Skin of body (tissue), 1 donor: ENCODE measurements at regions not wholly inside any gene's neighbourhood (a gene's known extent, or its start where the extent isn't known, plus 50 kb on each side); places are given as distances from the start of the nearest gene placed in this dataset.

Experiments
- DNase-seq: peaks from one replicate; lab custom pipeline; 2025; lab: John Stamatoyannopoulos, UW

DNA sequence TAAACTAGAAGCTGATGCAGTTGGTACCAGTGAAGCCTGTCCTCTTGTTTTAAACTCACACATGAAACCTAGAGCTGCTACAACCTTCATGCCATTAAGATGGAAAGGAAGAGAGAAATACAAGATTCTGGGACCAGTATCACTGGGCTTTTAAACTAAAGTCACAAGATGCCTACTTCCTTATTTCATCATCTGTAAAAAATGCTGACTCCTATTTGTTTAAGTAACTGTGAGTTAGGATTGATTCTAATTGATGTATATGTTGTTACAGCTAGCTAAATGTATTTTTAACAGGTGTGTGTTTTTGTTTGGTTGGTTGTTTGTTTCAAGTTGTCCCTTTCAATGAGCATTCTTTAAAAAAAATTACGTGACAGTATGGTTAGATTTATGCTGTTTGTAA, 833.3 kb upstream of the PRMT6 start:
- no peak for DNase-seq

DNA sequence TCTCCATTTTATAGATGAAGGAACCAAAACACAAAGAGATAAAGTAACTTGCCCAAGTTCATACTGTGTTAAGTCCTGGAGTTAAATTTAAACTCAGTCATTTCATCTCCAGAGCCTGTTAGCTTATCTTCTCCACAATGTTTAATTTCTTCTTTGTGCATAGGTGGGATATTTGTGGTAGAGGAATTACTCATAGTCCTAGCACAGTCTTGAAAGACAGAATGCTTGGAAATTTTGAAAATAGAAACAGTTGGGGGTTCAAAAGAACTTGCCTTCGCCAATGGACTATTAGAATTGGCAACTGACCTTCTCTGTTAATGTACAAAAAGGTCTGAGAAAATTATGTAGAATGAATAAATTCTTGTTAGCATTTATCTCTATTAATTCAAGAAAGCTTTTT, 832.0 kb upstream of the PRMT6 start:
- no peak for DNase-seq

DNA sequence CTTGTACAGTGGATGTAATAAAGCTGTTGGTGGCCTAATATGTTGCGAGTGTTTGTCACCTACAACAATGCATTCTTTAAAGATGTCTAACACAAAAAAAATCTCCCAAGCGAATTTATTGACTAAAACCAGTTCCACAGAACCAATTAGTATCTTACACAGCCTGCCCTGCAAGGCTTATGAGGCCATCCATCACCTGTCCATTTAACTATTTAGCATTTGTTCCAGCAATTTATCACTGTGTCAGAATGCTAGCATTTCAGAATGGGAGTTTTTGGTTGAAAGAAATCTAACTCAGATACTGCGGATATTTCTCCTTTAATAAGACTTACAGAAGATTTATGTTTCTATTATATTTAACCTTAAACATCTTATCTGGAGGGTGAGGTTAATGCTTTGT, 831.1 kb upstream of the PRMT6 start:
- DNase-seq = no peak

DNA sequence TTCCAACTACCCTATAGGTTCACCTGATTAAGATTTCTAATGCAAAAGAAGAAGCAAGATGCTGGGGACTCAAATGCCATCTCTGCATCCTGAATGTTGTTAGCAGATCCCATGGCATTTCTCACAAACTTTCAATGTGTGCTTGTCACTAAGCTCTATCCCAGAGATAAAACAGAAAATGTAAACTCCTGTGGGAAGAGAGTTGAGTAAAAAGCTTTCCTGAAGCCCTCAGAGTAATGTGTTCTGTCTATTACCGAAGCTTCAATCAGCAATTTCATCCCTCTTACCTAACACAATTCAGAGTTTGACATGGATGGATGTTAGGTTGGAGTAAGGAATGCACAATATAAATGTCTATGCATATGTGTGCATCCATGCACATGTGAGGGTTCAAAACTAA, 829.9 kb upstream of the PRMT6 start:
- no peak for DNase-seq

DNA sequence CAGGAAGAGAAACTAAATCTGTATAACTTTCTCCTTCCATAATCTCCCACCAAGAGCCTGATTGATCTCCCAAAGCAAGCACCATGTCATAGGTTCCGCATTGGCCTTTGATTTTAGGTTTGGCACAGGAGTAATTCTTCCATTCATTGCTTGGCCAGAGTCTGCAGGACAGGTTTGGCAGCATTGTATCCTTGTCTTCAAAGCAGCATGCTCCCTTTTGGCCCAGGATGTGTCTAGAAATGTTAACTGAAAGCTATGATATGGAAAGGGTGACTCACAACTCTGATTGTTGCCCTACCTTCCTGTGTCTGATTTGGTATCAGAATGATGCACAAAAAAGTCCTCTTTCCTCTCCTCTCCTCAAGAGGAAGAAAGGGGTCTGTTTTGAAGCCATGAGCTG, 824.3 kb upstream of the PRMT6 start:
- no peak for DNase-seq

DNA sequence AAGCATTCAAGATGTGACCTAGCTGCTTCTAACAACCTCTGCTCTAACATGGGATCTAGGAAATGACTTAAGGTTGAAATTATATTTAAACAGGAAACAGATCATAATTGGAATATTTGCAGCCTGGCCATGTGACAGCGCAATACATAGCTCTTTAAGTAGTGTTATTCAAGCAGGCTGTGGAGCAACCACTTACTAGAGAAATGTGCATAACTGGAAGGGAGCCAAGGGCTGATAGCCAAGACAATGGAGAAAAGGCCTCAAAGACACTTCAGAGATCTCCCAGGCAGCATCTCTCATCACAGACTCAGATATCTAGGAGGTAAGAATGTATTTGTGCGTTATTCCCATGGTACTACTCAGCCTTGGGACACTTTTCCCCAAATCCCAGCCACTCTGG, 823.0 kb upstream of the PRMT6 start:
- no peak for DNase-seq

DNA sequence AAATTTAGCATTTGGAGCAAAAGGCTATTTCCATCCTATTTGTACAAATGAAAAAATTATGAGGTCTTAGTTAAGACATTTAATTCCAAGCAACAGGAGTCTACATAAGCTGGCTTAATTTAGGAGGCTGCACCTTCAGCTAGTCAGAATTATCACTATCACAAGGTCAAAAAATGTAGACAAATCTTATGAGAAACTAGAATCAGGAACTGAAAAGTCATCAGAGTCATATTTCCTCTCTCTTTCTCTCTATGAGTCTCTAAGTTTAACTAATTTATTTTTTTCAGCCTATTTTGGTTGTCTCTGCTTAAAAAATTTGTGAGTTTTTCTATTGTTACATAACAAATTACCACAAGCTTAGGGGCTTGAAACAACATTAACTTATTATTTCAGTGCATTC, 807.1 kb upstream of the PRMT6 start:
- no peak for DNase-seq

DNA sequence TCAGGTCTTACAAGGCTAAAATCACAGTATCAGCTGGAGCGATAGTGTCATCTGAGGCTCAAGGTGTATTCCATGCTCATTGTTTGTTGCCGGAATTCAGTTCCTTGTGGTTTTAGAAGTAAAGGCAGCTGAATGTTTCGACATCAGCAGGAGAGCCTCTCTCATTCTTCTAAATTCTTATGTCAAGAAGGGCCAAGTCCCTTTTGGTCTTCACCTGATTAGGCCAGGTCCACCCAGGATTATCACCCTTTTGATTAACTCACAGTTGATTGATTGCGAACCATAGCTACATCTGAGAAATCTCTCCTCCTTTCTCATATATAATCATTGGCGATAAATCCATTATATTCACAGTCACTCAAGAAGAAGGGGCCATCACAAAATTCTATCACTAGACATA, 806.7 kb upstream of the PRMT6 start:
- DNase-seq = no peak

DNA sequence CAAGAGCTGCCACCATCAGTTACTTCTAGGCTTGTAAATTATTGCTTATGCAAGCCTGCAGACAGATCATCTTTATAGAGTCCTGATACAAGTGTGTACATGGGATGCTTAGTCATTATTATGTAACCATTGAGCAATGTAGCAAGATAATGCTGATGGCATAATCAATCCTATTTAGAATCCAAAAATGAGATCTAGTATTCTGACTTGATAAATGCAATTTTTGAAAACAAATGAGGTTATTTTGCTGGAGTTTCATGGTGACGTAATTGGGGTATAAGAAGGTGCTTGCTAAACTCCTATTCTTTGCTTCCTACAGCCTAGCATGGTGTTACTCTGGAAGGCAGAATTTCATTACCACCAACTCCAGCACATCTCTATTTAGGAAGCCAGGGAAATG, 801.7 kb upstream of the PRMT6 start:
- DNase-seq = no peak

DNA sequence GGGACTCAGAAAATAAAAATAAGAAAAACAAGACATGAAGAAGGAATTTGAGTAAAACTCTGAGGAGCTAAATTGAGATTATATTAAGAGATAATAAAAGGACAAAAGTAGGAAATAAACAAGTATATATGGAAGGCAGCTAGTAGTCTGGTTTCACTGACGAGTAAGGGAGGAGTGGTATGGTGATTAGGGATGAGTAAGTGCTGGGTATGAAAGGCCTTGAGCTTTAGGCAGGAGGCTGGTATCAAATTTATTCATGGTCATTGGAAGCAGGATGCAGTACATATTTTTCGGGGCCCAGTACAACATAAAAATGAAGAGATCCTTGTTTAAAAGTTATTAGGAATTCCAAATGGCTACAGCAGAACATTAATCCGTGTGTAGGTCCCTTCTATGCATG, 789.7 kb upstream of the PRMT6 start:
- no peak for DNase-seq

DNA sequence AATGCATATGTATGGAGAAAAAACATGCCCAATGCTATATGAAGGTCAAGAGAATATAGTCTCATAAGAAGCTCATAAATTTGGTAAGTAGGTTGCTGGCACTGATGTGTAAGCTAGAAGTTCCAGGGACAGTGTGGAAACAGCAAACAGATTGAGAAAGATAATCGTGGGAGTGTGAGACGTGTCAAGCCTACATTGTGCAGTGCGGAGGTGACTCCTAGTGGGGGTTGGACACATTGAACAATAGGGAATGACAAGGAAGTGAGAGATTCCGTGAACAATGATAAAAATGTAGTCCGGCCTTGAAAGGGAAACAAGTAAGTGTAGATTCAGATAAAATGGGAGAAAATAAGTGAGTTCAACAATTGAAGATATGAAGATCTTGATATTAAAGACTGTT, 788.4 kb upstream of the PRMT6 start:
- peak; percentile 2 for DNase-seq

DNA sequence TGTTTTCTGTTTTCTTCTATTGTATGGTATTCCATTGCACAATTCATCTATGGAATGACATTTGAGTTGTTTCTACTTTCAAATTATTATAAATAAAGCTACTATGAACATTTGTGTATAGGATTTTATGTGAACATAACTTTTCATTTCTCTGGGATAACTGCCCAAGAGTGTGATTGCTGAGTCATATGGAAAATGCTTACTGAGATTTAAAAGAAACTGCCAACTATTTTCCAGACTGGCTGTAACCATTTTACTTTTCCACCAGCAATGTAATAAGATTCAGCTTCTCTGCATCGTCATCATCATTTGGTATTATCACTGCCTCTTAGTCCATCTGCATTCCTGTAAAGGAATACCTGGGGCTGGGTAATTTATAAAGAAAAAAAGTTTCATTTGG, 779.6 kb upstream of the PRMT6 start:
- no peak for DNase-seq

DNA sequence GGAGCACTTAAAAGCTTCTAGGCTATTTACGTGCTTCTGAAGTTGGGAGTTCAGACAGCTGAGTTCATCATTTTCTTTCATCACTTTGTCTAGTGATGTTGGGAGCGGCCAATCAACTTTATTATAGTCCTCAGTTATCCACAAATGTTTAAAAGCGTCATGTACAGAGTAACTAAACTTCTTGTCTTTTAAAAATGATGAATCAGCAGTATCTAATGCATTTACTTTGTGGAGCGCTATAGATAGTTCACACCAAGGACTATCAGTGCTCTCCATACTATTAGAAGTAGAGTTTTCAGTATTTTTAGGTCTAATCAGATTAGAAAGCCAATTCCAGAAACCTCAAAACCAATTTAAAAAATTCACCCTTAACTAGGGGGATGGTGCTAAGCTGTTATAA, 778.7 kb upstream of the PRMT6 start:
- DNase-seq = no peak

DNA sequence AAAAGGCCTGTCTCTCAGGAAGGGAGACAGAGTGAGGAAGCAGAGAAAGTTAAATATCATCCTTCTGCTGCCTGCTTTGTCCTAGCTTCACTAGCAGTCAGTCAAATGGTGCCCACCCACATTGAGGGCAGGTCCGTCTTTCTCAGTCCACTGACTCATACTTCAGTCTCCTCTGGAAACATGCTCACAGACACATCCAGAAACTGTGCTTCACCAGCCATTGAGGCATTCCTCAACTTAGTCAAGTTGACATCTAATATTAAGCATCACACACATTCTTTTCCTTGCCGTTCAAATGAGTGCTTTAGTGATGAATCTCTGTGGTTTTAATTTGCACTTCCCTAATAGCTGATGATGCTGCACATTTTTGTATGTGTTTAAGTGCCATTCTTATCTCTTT, 777.8 kb upstream of the PRMT6 start:
- DNase-seq = no peak

DNA sequence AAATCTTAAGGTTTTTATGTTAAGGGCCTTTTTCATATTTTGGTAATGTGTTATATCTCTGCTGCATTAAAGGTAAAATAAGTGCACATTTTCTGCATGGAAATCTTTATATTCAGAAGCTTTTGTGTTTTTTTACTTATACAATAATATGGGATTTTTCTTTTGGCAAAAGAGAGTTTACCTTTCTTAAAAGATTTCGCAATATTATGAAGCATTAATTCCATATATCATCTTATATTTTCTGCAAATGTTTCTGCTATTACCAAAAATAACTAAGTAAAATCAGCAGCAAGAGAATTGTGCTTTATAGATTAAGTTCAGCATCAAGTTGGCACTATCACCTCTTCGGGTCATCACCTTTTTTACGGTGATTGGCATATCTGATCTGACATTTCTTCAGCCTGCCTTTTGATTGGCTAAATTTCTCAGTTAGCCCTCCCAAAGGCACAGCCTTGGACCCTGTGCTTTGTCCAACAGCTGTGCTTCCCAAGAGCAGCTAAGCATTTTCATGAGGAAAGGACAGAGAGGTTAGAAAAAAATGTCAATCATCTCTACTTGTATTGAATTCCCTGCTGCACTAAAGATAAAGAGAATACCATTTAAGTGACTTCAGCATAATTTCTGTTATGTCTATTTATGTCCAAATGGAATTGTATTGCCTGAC, 767.1 kb upstream of the PRMT6 start:
- DNase-seq = no peak

DNA sequence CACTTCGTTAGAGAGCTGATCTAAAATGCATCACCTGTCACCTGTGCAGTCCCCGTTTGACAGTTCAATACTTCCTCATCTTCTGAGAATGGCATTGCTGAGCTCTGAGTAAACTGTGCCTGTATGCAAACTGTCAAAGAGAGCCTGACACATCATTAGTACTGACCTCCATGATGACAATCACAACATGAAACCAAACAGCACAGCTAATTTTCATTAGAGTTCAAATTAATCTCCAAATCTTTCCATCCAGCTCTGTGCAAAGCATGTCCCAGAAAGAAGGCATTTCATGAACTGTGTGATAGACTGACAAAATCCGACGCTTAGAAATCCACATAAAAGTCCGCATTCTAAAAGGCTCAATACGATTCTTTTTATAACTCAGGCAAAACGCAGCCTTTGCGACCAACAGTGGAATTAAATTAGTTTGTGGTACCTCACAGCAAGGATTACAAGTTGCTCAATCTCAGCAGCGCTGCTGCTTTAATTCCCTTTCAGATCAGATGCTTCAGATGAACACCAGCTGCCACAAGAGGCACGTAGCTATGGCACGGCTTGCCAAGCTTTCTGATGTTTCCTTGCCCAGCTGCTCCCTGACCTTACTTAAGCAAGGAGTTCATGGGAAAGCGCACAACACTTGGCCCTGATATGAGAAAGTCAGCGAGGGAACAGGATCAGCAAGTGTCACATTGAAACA, 765.5 kb upstream of the PRMT6 start:
- DNase-seq = no peak

DNA sequence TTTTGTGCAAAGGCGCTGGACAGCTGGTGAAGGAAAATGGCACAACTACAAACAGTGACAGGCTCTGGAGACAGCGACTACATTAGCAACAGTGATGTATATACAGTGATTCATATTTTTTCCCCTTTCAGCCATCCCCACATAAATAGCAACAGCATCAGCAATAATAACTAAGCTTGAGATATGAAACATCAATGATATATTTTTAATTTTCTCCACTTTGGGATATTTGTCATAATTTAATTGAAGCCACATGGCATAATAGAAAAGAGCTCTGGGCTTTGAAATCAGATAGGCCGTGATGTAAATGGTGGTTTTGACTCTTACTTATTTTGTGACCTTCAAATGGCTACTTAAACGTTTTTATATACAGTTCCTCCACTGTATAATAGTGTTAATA, 764.3 kb upstream of the PRMT6 start:
- no peak for DNase-seq

DNA sequence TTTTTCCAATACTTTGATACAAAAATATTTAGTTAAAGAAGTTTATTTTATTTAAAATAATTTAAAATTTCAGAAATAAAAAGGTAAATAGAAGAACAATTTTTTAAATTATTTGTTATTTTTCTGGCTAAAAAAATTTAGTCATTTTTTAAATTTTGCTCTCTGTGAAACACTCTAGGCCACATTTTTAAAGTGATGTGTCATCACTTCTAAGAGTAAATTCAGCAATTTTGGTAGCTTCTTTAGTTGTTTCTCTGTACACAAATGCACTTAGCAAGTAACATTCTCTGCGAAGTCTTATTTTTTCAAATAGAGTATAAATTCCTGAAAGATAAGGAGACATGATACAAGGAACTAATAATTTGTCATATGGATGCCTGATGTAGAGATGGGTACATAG, 760.0 kb upstream of the PRMT6 start:
- DNase-seq = no peak

DNA sequence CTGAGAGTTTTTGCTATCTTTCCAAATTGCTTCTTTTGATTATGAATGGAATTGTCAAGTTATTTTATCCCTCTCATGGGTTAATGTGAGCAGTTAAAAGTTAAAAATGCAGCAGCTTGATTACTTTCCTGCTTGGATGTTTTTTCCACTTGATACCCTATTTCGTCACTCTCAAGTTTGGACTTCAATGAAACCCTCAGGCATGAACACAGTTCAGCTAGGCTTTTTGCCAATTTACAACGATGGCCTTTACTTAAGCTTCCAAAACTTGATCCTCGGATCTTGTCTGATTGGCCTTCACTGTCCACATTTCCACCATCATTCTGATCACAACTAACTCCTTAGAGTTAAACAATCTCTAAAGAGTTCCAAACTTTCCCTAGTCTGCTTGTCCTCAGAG, 752.4 kb upstream of the PRMT6 start:
- DNase-seq = no peak

DNA sequence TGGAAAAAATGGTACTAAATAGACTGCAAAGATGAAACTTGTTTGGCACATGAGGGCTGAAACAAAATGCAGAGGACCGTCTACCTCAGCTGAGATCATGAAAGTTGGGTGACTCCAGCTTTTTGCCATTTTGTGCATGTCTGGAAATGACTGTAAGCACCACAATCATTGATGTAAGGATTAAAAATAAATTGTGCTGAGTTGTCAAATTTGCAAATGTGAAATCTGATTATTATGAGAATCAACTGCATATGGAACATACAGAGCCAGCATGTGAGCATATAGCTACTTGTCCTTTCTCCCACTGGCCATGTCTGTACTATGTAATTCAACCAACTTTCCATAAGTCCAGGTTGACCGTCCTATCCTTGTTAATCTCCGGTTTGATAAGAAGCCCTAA, 736.9 kb upstream of the PRMT6 start:
- no peak for DNase-seq

DNA sequence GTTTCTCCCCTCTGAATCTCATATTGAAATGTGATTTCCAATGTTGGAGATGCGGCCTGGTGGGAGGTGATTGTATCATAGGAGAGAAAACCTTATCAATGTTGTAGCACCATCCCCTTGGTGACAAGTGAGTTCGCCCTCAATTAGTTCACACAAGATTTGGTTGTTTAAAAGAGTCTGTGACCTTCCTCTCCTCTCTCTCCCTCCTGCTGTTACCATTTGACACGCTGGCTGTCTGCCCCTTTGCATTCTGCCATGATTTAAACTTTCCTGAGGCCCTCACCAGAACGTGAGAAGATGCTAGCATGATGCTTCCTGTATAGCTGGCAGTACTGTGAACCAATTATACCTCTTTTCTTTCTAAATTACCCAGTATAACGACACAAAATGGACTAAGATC, 730.9 kb upstream of the PRMT6 start:
- DNase-seq = no peak

DNA sequence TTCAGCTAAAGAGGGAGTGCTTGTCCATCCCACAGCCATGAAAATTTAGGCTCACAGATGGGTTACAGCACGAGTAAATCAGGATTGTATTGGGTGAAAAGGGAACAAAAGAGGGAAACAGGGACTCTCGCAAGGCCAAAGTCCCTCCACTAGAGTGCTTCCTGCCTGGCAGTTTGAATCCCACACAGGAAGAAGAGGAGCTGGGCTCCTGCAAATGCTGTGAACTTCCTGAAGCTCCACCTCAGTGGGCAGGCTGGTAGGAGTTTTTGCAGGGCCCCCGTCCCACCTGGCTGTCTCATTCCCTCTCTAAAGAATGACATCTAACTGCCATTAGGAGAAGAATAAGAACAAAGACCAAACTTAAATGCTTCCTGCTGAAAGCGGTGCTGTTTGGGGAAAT, 712.0 kb upstream of the PRMT6 start:
- DNase-seq = no peak

DNA sequence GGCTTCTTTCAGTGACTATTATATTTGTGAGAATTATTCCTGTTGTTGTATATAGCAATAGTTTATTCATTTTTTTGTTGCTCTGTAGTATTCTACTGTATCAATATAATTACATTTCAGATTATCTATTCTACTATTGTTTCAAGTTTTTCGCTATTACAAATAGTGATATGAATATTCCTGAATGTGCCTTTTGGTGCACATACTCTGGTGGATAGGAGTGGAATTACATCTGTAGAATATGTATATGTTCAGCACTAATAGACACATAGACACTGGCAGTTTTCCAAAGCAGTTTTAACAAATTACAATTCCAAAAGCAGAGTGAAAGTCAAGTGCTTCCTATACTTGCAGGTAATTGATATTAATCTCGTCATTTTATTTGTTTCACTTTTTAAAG, 696.2 kb upstream of the PRMT6 start:
- no peak for DNase-seq
